ENCODE measurements at regions not wholly inside any gene's neighbourhood (a gene's known extent, or its start where the extent isn't known, plus 50 kb on each side); places are given as distances from the start of the nearest gene placed in this dataset.
"Not testable (repeated sequence)": the region's sequence is repeated elsewhere in the genome, so short reads cannot be mapped to it uniquely, and the experiment has no call there.

DNA sequence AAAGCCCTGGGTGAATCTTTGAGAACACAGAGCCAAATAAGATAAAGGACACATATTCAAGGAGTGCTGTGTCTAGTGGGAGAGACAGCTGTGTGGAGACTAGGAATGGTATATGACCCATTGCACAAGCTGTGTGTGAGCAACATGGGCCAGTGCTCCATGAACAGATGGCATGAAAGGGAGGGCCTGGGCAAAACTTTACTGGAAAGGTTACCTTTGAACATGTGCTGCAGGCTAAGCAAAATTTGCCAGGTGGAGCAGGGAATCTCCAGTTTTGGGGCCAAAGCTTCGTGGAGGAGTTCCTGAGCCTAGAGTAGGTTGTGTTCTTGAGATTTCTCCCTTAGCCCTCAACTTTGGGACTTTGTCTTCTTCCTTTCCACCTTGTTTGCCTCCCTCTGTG lies 446.1 kb upstream of the PROX1 start:
- DNase-seq = no peak

DNA sequence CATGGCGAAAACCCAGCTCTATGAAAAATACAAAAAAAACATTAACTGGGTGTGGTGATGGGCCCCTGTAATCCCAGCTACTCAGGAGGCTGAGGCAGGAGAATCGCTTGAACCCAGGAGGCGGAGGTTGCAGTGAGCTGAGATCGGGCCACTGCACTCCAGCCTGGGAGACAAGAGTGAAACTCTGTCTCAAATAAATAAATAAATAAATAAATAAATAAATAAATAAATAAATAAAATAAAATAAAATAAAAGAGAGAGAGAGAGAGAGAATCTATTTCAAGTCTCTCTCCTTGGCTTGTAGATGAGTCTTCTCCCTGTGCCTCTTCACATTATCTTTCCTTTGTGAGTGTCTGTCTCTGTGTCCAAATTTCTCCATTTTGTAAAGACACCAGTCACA lies 442.6 kb upstream of the PROX1 start:
- not testable (repeated sequence) for DNase-seq

DNA sequence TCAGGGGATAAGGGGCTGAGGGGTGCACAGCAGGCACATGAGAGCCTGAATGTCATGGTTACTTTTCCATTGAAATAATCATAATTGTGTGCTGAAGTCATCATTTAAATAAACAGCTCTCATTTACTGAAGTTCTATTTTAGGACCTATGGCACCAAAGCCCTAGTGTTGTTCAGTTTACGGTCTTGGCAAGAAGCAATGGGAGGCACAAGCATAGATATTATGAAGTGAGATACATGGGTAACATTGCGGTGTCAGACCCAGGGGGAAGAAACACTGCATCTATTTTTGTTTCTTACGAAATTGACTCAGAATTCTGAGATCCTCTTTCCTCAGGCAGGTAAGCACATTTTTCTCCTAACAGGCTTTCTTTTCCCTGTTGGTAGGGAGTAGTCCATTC lies 437.8 kb upstream of the PROX1 start:
- DNase-seq = no peak

DNA sequence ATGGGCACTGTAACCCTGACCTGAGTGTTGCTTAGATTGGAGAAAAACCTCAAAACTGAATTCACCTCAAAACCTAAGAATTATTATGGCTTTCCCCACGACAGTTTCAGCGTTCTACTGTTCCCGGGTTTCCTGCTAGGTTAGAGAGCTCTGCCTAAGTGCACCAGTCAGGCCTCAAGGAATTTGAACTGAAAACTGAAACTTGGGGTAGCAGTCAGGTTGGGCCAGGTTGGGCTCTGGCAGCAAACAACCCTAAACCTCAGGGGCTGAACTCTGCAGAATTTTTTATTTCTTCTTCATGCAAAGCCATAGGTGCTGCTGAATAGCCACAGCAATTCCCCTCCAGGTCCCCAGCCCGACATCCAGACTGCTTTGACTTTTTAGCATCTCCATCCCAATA lies 437.0 kb upstream of the PROX1 start:
- DNase-seq = no peak

GRCh38 chr1:213552045-213552444 lies 435.7 kb upstream of the PROX1 start:
- DNase-seq = no peak

DNA sequence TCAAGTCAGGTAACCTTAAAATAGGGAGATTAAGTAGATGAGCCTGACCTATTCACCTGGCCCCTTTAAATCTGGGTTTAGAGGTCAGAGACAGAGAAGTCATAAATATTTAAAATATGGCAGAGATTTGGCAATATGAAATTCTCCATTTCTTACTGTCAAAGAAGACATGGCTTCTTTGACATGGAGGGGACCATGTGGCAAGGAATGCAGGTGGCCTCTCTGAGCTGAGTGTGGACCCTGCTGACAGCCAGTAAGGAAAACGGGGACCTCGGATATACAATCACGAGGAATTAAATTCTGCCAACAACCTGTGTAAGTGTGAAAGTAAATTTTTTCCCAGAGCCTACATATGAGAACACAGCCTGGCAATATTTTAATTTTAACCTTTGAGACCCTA lies 427.5 kb upstream of the PROX1 start:
- DNase-seq = no peak

DNA sequence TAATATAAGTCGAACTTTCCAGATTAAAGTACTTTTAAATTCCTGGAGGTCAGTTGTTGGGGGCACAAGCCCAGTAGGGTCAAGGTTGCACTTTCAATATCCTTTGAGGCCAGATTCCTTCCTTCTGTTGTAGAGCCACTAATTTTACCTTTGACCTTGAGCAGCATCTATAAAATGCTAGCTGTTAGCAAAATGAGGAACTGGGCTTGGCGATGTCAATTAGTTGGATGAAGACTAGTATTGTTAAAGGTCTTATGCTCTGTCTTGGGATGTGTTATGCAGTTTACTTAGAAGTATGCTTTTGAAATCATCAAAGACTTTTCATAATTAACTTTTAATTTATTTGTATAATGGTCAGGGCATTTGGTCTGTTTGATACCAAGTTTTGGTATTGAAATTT lies 425.9 kb upstream of the PROX1 start:
- no peak for DNase-seq

DNA sequence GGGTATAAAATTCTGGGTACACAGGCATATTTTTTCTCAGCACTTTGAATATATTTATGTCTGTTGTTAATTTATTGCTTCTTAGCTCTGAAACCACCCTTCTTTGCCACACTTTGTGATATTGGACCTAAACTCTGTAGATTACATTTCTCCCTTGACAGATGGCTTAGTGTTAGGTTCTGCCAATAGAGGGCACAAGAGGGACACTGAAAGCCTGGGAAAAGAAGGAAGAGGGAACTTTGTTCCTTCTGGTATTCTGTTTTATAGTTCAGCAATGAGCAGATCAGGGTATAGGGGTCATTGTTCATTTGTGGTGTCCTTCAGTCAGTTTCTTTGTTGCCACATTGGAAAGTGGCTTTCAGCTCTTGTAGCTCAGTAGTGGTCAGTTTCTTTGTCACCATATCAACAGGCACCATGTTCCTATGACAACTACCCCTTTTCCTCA lies 423.5 kb upstream of the PROX1 start:
- no peak for DNase-seq

DNA sequence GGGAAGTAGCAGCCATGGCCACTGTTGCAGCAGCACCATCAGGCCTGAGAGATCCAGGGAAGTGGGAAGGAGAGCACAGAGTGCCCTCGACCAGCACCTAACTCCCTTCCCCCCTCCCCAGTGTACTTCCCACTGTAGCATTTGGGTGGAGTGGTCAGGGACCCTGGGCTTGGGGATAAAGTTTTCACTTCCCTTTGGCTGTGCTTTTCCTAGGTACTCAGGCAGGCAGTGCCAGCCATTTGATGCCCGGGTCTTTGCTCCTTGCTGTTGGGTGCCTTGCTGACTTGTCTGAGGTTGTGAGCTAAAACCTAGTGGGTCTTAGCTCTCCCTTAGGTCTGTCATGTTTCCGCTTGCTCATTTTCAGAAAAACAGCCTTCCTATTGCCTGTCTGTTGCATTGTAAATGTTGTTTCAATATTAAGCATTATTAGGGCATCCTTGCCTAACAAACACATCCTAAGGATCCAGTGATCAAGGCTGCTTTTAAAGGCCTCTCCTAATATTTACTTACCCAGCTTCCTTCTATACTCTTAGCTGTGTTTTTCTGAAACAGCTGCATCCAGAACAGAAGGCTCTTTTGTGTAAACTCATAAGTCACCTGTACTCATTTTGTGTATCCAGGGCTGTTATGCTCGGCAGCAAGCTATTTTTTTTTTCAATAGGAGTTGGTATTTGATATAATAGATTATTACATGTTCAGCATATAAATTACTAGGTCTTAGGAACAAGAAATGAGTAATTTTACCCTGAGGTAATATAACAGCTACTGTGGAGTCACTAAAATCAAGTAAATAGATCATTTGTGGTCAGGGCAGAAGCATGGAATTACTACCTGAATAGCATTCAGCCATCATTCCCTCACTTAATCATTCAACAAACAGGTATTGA lies 418.6 kb upstream of the PROX1 start:
- DNase-seq = no peak

- DNase-seq = no peak
These were observed 418.0 kb upstream of the PROX1 start for GRCh38 chr1:213569816-213570150.

DNA sequence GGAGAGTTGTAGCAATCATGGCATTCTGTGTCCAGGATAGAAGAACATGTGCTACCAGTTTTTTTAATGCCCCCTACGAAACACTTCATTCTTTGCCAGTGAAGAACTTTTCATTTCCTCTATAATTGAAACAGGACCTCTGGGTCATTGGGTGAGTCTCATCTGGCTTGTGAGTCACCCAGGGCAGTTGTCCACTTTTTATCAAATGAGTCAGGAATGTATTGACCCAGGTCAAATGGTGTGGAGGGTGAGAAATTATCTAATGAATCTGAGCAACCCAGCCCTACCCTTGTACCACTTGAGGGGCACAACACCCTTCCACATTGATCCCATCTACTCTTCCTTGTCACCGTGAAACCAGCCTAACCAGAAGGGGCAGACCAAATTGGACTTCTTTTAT lies 417.3 kb upstream of the PROX1 start:
- no peak for DNase-seq

DNA sequence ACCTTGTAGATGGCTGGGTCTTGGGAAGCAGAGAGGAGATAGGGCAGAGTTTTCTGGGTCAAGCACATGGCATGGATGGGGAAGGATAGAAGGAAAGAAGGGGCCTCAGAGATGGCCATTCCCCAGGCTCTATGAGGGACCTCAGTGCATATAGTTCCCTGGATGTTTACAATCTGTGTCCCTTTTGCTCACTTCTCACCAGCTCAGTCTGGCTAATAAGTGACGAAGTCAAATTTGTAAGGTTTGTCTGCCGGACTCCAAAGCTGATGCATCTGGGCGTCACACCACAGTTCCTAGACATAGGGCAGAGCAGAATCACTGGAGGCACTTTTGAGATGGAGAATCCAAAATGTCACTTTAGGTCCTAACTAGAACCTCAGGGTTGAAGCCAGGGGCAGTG lies 416.4 kb upstream of the PROX1 start:
- DNase-seq = no peak

GRCh38 chr1:213571843-213572242 lies 415.9 kb upstream of the PROX1 start:
- no peak for DNase-seq

DNA sequence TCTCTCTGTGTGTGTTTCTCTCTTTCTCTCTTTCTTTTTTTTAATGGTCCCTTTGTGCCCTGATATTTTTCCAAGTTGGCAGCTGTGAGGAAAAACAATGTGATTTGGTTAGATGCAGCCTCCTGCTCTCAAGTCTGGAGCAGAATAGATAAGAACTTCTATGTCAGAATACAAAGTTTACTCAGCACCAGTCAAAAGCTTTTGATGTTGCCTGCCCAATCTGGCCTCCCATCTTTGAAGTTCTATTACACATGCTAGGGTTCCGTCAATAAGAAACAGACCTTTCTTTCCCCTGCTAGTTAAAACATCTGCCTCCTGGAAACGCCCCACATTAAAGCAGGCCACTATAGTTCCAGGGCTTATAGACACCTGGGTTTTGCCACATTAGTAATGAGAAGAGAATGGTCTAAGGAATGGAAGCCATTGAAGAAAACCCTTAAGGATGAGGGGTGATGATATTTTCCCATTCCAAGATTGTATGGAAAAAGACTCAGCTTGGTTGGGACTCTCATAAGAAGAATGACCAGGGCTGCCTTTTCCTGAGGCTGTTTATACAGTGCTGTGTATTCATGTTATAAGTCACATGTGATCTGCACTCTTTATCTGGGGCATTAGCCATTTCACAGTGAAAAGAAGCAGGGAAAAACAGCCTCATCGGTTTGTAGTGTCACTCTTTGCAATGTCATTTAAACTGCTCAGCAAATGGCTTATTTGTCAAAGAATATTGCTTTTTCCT lies 414.7 kb upstream of the PROX1 start:
- DNase-seq = no peak

- no peak for DNase-seq
These were observed 414.1 kb upstream of the PROX1 start for GRCh38 chr1:213573648-213574009.

- DNase-seq = no peak
These were observed 404.7 kb upstream of the PROX1 start for GRCh38 chr1:213582976-213583567.

DNA sequence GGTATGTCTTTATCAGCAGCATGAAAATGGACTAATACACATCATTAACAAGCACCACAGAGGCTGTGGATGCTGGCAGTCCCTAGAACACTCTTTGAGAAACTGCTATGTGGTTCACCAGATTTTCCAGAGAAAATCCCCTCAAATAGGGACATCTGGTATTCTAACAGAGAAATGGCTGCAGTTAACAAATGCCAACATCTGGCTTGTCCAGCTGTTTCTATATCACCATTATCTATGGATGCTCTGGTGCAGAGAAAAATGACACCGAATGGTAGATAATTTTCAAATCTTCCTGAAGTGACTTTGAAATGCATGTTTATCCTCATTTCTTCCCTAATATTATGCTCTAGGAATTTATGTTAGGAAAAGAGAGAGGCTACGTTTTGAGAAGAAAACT lies 403.5 kb upstream of the PROX1 start:
- DNase-seq = no peak

- no peak for DNase-seq
These were observed 402.4 kb upstream of the PROX1 start for GRCh38 chr1:213585402-213585801.

DNA sequence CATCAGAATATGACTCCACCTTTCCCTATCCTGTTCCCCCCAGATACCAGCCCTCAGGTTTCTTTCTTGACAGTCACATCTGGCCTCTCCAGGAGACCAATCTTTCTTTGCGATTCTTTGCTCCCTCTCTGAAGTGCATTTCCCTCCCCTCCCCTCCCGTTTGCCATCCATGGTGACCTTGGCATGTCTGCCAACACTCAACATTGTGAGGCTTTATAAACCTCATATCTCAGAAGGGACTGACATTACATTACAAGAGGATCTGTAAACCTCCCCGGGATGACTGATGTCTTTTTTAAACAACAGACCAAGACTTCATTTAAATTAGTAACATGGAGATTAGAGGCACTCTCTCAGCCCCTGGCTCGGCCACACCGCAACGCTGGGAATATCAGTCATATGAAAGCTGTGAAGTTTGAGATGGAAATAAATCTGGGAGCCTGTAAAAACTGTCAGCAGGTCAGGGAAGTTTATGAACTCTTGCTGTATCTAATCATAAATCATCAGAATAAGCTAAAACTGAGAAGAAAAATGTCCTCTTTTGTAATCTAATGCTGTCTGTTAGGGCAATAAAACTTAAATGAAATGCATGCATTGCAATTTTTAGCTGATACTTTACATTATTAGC lies 401.7 kb upstream of the PROX1 start:
- no peak for DNase-seq

DNA sequence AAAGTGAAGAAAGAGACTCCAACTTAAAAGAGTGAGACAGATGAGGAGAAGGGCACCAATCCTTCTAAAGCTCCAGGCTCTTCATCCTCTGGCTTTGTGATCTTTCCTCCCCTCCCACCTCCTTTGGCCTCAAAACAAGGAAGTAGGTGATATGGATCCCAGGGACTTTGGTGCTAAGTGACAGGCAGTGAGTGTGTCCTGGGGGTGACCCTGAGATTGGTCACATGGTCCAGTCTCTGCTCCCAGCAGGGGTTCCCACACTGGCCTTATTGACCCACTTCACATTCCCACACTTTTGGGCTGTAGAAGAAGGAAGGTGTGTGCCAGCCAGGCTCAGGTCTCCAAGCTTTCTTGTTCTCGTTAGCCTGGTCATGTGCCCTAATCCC lies 401.2 kb upstream of the PROX1 start:
- DNase-seq = no peak

GRCh38 chr1:213596729-213597128 lies 391.0 kb upstream of the PROX1 start:
- no peak for DNase-seq

DNA sequence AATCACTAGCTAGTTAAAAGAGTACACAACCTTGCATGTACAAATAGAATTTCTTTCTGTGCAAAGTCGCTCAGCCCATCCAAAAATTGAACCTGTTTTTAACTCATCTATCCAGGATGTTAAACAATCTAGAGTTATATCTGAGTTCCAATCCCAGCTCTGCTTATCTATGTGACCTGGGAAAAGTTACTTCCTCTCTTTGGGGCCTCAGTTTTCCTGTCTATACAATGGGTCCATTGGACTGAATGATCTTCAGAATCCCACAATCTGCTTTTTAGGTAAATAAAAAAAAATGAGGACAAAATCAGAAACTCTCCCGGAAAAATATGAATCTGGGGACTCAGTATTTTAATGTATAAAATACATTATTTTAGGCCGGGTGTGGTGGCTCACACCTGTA lies 389.5 kb upstream of the PROX1 start:
- DNase-seq = no peak

DNA sequence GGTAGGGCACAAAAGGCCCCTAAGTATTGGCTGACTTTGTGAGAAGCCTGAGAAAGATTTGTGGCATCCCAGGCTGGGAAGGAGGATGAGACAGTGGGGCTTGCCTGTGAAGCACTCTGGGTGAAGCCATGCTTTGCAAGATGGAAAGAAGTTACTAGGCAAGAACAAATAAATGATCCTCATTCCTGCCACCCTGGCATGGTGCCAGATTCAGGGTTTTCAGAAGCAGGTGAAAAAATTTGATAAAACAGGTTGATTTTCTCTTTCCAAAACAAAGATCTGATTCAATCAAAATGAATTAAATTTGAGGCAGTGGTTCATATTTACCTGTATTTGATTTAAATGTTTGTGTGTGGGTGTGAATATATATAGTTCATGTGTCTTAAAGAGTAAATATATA lies 386.9 kb upstream of the PROX1 start:
- no peak for DNase-seq

GRCh38 chr1:213601705-213602104 lies 386.1 kb upstream of the PROX1 start:
- not testable (repeated sequence) for DNase-seq

Data from activated gamma-delta T cell treated with Interleukin-2 at 50 U/mL for 16 hours (primary cell).